ENCODE measurements at regions not wholly inside any gene's neighbourhood (a gene's known extent, or its start where the extent isn't known, plus 50 kb on each side); places are given as distances from the start of the nearest gene placed in this dataset.
"Not testable (repeated sequence)": the region's sequence is repeated elsewhere in the genome, so short reads cannot be mapped to it uniquely, and the experiment has no call there.

DNA sequence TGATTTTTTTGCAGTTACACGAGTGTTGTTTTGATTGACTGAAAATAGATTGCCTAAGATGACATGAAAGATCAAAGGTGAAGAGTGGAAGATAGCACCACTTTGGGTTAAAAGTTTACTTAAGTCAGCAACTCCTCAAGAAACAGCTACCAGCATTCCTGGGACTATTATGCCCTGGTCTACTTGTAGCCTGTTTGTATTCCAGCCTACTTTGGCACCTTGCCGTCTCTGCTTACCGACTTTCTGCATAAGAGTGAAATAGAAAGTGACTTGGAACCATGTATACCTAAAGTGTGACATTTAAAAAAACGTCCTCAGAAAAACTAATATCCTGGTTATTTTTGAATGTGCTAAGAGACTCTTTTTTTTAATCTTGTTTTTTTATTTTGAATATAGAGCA, 631.5 kb upstream of the PTBP2 start:
- no peak for DNase-seq (ENCODE audit: low spot score)
- Mint-ChIP-seq H3K4me1 (ENCODE audit: low read depth) (no peaks in the 10 kb centered on the region), H3K27me3 (ENCODE audit: low read depth) (no peaks in the 10 kb centered on the region), H3K9me3 (no peaks in the 10 kb centered on the region), H3K36me3 (ENCODE audit: low read depth) (no peaks in the 10 kb centered on the region), H3K4me3 (ENCODE audit: low read depth) (no peak overlapping the region), H3K27ac (no peak overlapping the region)
- intact Hi-C loops (cut with micrococcal nuclease) = no loop called here

DNA sequence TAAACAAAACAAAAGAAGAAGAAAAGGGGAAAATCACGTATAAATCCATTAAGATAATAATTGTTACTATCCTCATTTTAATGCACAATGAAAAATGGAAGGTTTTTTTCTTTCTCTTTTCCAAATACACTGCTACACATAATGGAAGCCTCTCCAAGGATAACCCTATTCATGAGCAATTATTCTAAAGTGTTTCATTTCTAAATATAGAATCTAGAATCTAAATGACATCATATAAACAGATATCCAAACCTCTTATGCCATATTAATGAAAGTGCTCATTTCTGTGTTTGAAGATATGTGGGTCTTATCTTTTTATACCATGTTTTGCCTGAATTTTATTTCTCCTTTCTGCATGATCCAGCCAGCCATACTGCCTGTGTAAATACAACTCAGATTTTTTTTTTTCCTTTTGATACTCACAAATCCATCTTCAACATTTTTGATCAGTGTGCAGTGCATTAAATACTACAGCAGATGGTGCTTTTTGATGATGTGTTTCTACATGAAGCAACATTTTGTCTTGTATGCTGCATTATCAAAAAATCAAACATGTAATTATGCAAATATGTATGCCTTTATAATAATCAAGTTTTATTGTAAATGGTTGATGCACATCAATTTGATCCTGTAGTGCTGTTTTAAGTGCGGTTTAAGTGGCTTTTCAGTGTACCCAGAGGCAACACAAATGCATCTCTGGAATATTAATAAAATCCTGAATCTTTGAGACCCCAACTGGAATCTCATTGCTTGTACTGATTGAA, 625.6 kb upstream of the PTBP2 start:
- Mint-ChIP-seq H3K36me3 (ENCODE audit: low read depth) (no peaks in the 10 kb centered on the region), H3K27ac (no peak overlapping the region), H3K9me3 (no peaks in the 10 kb centered on the region), H3K4me3 (ENCODE audit: low read depth) (no peak overlapping the region), H3K4me1 (ENCODE audit: low read depth) (no peaks in the 10 kb centered on the region), H3K27me3 (ENCODE audit: low read depth) (no peaks in the 10 kb centered on the region)
- DNase-seq (ENCODE audit: low spot score) = no peak
- intact Hi-C loops (cut with micrococcal nuclease) = no loop called here

DNA sequence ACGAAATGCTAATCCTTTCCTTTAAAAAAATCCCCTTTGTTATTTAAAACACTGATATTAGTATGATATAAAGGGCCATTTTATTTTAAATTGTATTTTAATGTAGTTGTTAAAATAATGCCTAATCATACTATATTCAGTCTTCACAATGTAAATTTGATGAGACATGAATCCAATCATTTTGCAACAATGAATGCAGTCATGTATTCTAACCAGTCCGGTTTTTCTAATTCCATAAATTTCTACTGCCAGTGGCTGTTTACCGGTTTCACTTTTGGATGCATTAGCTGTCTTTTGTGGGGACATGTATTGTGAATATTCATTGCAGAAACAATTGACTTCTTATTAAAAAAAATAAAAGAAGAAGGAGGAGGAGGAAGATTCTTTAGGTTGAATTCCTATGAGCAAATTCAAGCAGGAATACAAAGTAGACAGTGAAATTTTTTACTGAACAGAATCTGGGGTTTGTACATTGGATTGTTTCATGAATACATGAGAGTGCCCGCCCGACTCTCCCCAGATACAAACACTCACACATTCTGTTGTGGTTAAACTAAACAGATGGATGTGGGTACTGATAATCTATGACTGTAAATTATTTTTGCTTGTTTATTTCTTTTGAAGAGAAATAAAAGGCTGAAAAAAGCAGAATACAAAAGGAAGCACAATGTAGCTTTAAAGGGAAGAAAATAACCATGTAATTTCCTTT, 624.8 kb upstream of the PTBP2 start:
- H3K9me3 Mint-ChIP-seq = no peaks in the 10 kb centered on the region
- H3K4me3 Mint-ChIP-seq (ENCODE audit: low read depth) = no peak overlapping the region
- H3K36me3 Mint-ChIP-seq (ENCODE audit: low read depth) = no peaks in the 10 kb centered on the region
- no peaks in the 10 kb centered on the region for H3K4me1 Mint-ChIP-seq (ENCODE audit: low read depth)
- no peak overlapping the region for H3K27ac Mint-ChIP-seq
- no peak for DNase-seq (ENCODE audit: low spot score)
- intact Hi-C loops (cut with micrococcal nuclease) = no loop called here
- no peaks in the 10 kb centered on the region for H3K27me3 Mint-ChIP-seq (ENCODE audit: low read depth)

DNA sequence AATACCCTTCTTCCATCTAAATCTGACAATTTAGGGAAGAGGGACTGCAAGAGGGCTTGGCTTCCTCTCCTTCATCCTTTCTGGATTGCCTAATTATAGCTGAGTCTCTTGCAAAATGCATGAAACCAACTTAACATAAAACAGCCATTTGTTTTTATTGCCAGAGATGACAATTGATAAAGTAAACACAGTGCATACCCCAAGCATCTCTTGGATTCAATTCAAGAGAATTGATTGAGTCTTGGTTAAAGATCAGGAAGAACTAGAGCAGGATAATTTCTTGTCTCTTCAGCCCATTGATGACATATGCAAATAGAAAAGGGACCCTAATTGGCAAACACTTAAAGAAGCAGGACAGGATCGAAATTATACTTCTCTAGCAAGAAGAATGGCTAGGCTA, 617.1 kb upstream of the PTBP2 start:
- no peaks in the 10 kb centered on the region for H3K4me1 Mint-ChIP-seq (ENCODE audit: low read depth)
- intact Hi-C loops (cut with micrococcal nuclease) = no loop called here

DNA sequence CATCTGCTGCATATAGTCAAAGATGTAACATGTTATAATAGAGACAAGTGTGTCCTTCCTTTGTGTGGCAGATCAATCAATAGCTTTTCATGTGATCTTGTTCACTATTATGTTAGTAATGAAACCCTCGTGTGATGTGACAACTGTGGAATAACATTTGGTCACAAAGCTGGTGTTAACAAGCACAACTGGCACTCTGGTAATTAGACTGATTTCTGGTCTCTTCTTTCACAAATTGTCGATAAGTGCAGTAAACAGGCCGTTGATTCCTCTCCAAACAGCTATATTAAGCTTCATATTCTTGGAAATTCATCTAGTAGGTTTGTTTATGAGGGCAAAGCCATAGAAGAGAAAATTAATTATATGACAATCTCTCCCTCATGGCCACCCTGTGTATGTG, 616.7 kb upstream of the PTBP2 start:
- Mint-ChIP-seq H3K9me3 (peaks cover 5% of the 10 kb centered on the region), H3K27me3 (ENCODE audit: low read depth) (no peaks in the 10 kb centered on the region), H3K4me1 (ENCODE audit: low read depth) (no peaks in the 10 kb centered on the region), H3K4me3 (ENCODE audit: low read depth) (no peak overlapping the region), H3K36me3 (ENCODE audit: low read depth) (no peaks in the 10 kb centered on the region), H3K27ac (no peak overlapping the region)
- no peak for DNase-seq (ENCODE audit: low spot score)
- intact Hi-C loops (cut with micrococcal nuclease) = no loop called here

More for the DNA sequence above, 617.1 kb upstream of the PTBP2 start:
- Mint-ChIP-seq H3K36me3 (ENCODE audit: low read depth) (no peaks in the 10 kb centered on the region), H3K9me3 (peaks cover 5% of the 10 kb centered on the region), H3K4me3 (ENCODE audit: low read depth) (no peak overlapping the region), H3K27me3 (ENCODE audit: low read depth) (no peaks in the 10 kb centered on the region), H3K27ac (no peak overlapping the region)
- no peak for DNase-seq (ENCODE audit: low spot score)

DNA sequence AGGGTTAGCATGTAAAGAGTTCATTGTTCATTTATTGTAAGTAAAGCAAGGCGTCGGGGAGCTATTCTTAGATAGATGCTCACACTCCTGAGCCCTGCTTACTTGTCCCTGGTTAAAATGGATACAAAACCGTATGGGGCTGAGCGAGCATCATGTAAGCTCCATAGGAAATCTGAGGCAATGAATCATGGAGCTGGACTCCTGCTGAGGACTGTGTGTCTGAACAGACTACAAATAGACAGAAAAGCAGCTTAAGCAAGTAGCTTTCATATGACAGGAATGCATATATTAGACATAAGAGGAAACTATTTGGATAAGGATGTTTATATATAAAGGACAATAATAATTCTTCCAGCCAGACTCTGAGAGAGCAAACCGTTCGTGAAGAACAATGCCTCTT, 604.9 kb upstream of the PTBP2 start:
- peaks cover 12% of the 10 kb centered on the region for H3K9me3 Mint-ChIP-seq
- H3K27me3 Mint-ChIP-seq (ENCODE audit: low read depth) = no peaks in the 10 kb centered on the region
- H3K27ac Mint-ChIP-seq = no peak overlapping the region
- intact Hi-C loops (cut with micrococcal nuclease) = no loop called here
- H3K4me1 Mint-ChIP-seq (ENCODE audit: low read depth) = no peaks in the 10 kb centered on the region
- no peak for DNase-seq (ENCODE audit: low spot score)
- H3K36me3 Mint-ChIP-seq (ENCODE audit: low read depth) = no peaks in the 10 kb centered on the region
- H3K4me3 Mint-ChIP-seq (ENCODE audit: low read depth) = no peak overlapping the region

DNA sequence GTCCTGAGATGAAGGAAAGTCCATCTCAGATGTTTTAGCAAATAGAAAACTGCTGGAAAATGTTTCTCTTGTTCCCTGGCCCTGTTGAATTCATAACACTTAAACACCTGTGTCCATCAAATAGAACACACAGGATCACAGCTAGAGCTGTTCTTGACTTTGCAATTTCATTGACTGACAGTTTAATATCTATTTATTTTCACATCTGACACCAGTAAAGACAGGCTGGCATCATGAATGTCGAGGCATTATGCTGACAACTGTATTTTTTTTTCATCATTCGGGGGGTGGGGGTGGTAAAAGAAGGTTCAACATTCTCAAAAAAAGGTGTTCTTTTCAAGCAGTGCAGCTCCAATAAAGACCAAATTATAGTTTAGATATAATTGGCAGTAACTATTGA, 591.2 kb upstream of the PTBP2 start:
- no peaks in the 10 kb centered on the region for H3K27me3 Mint-ChIP-seq (ENCODE audit: low read depth)
- DNase-seq (ENCODE audit: low spot score) = no peak
- H3K9me3 Mint-ChIP-seq = peaks cover 5% of the 10 kb centered on the region
- no peak overlapping the region for H3K4me3 Mint-ChIP-seq (ENCODE audit: low read depth)
- H3K36me3 Mint-ChIP-seq (ENCODE audit: low read depth) = no peaks in the 10 kb centered on the region
- H3K27ac Mint-ChIP-seq = no peak overlapping the region
- intact Hi-C loops (cut with micrococcal nuclease) = no loop called here
- H3K4me1 Mint-ChIP-seq (ENCODE audit: low read depth) = no peaks in the 10 kb centered on the region

DNA sequence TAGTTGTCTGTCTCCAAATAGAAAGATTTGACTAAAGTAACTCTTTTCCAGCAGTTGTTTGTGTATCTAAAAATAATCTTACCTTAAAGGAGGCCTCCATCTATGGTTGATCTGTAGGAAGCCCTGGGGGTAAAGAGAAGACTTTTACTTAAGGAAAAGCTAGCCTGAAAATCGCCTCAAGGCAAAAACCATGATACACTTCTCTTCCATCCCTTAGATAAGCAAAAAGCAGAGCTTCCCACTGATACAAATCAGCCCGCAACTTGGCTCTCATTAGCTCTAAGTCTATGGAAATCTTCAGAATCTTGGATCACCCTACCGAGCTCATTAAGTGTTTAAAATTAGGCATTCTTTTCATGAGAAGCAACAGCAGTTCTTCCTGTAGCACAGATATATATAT, 576.9 kb upstream of the PTBP2 start:
- no peak overlapping the region for H3K27ac Mint-ChIP-seq
- H3K27me3 Mint-ChIP-seq (ENCODE audit: low read depth) = no peaks in the 10 kb centered on the region
- H3K36me3 Mint-ChIP-seq (ENCODE audit: low read depth) = no peaks in the 10 kb centered on the region
- no peak for DNase-seq (ENCODE audit: low spot score)
- intact Hi-C loops (cut with micrococcal nuclease) = no loop called here
- H3K4me3 Mint-ChIP-seq (ENCODE audit: low read depth) = no peak overlapping the region
- no peaks in the 10 kb centered on the region for H3K4me1 Mint-ChIP-seq (ENCODE audit: low read depth)
- peaks cover 28% of the 10 kb centered on the region for H3K9me3 Mint-ChIP-seq

DNA sequence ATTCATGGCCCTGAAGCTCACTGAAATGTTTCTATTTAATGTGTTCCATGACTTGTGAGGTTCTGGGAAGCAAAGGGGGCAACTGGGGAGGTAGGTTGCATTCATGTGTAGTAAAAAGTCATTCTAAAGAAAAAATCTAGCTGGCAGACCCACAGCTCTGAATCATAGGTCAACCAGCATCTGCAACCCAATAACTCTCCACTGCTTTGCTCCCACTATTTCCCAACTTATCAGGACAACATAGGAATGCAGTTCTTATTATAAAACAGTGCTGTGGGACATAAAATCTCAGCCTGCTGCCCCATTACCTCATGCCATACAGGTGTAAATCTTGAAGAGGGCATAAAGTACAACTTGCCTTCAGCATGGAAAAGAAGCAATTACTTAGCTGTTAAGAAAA, 576.1 kb upstream of the PTBP2 start:
- intact Hi-C loops (cut with micrococcal nuclease) = no loop called here

DNA sequence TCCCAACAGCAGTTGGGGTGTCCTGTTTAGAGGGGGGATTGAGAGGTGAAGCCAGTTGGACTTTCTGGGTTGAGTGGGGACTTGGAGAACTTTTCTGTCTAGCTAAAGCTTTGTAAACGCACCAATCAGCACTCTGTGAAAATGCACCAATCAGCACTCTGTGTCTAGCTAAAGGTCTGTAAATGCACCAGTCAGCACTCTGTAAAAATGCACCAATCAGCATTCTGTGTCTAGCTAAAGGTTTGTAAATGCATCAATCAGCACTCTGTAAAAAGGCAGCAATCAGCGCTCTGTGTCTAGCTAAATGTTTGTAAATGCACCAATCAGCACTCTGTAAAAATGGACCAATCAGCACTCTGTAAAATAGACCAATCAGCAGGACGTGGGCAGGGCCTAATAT, 568.6 kb upstream of the PTBP2 start:
- H3K27me3 Mint-ChIP-seq (ENCODE audit: low read depth); H3K4me3 Mint-ChIP-seq (ENCODE audit: low read depth); intact Hi-C loops (cut with micrococcal nuclease); H3K27ac Mint-ChIP-seq; DNase-seq (ENCODE audit: low spot score); H3K36me3 Mint-ChIP-seq (ENCODE audit: low read depth); H3K4me1 Mint-ChIP-seq (ENCODE audit: low read depth): not testable (repeated sequence)
- H3K9me3 Mint-ChIP-seq = peaks cover 21% of the 10 kb centered on the region

More for the DNA sequence above, 576.1 kb upstream of the PTBP2 start:
- H3K36me3 Mint-ChIP-seq (ENCODE audit: low read depth) = no peaks in the 10 kb centered on the region
- DNase-seq (ENCODE audit: low spot score) = no peak
- peaks cover 32% of the 10 kb centered on the region for H3K9me3 Mint-ChIP-seq
- no peaks in the 10 kb centered on the region for H3K27me3 Mint-ChIP-seq (ENCODE audit: low read depth)
- H3K27ac Mint-ChIP-seq = no peak overlapping the region
- no peak overlapping the region for H3K4me3 Mint-ChIP-seq (ENCODE audit: low read depth)
- H3K4me1 Mint-ChIP-seq (ENCODE audit: low read depth) = no peaks in the 10 kb centered on the region

DNA sequence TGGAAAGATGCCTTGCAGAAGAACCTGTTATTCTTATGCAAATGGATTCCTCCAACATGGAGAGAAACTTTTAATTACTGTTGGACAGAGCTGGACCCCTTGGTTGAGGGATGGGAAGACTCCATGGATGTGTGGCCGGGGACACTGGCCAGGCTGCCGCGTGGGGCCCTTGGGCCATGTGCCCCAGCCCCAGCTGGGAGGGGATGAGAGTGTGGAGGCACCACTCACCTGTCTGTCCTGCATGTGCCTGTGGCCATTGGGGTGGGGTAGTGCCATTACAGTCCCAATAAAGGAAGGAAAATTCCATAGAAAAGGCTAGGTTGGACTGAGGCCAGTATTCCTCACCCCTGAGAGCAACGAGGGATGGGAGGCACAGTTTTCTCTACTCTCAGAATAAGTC, 564.5 kb upstream of the PTBP2 start:
- H3K27me3 Mint-ChIP-seq (ENCODE audit: low read depth) = no peaks in the 10 kb centered on the region
- intact Hi-C loops (cut with micrococcal nuclease) = no loop called here
- H3K9me3 Mint-ChIP-seq = peaks cover 22% of the 10 kb centered on the region
- DNase-seq (ENCODE audit: low spot score) = no peak
- no peak overlapping the region for H3K27ac Mint-ChIP-seq
- H3K4me1 Mint-ChIP-seq (ENCODE audit: low read depth) = no peaks in the 10 kb centered on the region
- no peaks in the 10 kb centered on the region for H3K36me3 Mint-ChIP-seq (ENCODE audit: low read depth)
- H3K4me3 Mint-ChIP-seq (ENCODE audit: low read depth) = no peak overlapping the region

DNA sequence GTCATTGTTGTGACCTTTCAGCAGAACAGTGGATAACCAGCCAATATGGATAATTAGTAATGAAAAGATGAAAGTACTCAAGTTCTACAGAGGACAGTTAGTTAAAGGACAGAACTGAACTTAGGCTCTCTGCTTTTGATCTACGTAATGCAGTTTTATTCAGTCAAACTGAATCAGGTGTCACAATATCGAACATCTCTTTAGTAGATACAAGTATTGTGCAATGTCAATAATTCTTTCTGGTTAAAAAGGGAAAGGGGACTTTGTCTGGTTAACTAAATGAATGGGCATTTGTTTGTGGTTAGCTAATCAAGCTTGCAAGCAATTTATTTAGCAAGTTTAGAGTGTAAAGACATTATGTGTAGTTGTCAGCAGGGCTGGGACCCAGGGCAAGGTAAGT, 562.2 kb upstream of the PTBP2 start:
- Mint-ChIP-seq H3K4me3 (ENCODE audit: low read depth) (no peak overlapping the region), H3K4me1 (ENCODE audit: low read depth) (no peaks in the 10 kb centered on the region), H3K9me3 (peaks cover 22% of the 10 kb centered on the region), H3K27me3 (ENCODE audit: low read depth) (no peaks in the 10 kb centered on the region), H3K36me3 (ENCODE audit: low read depth) (no peaks in the 10 kb centered on the region), H3K27ac (no peak overlapping the region)
- intact Hi-C loops (cut with micrococcal nuclease) = no loop called here
- DNase-seq (ENCODE audit: low spot score) = no peak

DNA sequence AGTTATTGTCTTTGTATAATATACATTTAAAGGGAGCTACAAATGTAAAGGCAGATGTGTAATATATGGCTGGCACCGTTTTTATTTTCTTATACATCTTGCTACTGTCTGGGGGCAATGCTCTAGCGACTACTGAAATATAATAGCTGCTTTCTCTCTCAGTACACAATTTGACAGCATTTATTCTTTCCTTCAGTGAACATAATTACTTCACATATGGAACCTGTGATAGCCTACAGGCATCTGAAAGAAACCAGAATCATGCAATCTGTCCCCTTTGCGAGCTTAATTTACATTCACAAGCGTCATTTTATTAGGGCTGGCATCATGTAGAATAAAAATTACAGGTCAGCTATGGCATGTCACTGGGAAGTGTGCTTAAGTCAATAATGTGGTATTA, 557.5 kb upstream of the PTBP2 start:
- H3K36me3 Mint-ChIP-seq (ENCODE audit: low read depth) = no peaks in the 10 kb centered on the region
- H3K9me3 Mint-ChIP-seq = peaks cover 21% of the 10 kb centered on the region
- H3K4me1 Mint-ChIP-seq (ENCODE audit: low read depth) = no peaks in the 10 kb centered on the region
- H3K27me3 Mint-ChIP-seq (ENCODE audit: low read depth) = no peaks in the 10 kb centered on the region
- no peak for DNase-seq (ENCODE audit: low spot score)
- no peak overlapping the region for H3K27ac Mint-ChIP-seq
- intact Hi-C loops (cut with micrococcal nuclease) = no loop called here
- H3K4me3 Mint-ChIP-seq (ENCODE audit: low read depth) = no peak overlapping the region

Measured in activated T-helper 2 cell treated with anti-CD3 and anti-CD28 coated beads, Interferon-gamma antibody, Interleukin-2, Interleukin-4, amounts not matched to agents 10 μg/mL and 5 μg/mL and 100 μg/mL, durations not matched to agents 14 hours and 24 hours and 36 hours (primary cell).